Epithelial cell of esophagus (primary cell): ENCODE measurements at regions not wholly inside any gene's neighbourhood (a gene's known extent, or its start where the extent isn't known, plus 50 kb on each side); places are given as distances from the start of the nearest gene placed in this dataset.

Experiments used
- DNase-seq: peaks from one replicate; pipeline ENCODE4 v3.0.0; 2010; ENCODE audit warnings: low read depth
- H3K4me3 ChIP-seq: 2 replicates; pipeline ENCODE4 v1.5.1; 2011; ENCODE audit warnings: mild to moderate bottlenecking, low read length, control low read depth
- TF ChIP-seq, protein P1 (sequence below): IDR thresholded peaks from 2 replicates; pipeline ENCODE4 v1.5.1; 2011; ENCODE audit warnings: low read depth, mild to moderate bottlenecking, low read length, control low read depth, inconsistent platforms; ENCODE audit not compliant: insufficient read depth; ENCODE audit errors: missing control alignments

DNA sequence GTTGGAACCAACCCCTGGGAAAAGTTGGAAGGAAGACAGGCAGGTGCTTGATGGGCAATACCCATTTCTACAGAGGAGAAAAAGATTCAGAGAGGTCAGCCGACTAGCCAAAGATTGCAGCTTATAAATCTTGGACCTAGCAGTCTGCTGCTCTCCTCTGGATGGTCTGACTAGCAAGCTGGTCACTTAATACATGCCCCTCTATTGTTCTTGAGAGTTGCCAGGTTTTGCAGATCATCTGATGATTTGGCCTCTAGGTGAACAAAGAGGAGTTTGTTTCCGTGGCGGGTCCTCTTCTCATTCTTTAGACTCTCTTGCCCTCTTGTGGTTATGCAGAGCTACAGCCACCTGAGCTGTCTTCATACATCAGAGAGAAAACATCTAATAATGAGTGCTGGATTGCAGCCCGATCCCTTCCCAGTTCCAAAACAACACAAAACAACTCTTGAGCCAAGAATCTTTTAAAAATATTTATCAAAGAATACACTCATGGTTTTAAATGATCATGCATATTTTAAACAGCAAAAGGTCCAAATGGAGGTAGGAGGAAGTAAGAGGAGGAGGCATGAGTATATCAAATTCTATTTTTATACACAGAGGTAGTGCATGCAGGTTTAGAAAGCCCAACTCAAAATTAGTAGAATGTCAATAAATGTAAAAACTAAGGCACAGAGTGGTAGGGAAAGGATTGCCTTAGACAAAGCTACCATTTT, 115.7 kb downstream of the SLC30A10 start:
- H3K4me3 ChIP-seq: no peak overlapping the region
- TF ChIP-seq, protein P1, sequence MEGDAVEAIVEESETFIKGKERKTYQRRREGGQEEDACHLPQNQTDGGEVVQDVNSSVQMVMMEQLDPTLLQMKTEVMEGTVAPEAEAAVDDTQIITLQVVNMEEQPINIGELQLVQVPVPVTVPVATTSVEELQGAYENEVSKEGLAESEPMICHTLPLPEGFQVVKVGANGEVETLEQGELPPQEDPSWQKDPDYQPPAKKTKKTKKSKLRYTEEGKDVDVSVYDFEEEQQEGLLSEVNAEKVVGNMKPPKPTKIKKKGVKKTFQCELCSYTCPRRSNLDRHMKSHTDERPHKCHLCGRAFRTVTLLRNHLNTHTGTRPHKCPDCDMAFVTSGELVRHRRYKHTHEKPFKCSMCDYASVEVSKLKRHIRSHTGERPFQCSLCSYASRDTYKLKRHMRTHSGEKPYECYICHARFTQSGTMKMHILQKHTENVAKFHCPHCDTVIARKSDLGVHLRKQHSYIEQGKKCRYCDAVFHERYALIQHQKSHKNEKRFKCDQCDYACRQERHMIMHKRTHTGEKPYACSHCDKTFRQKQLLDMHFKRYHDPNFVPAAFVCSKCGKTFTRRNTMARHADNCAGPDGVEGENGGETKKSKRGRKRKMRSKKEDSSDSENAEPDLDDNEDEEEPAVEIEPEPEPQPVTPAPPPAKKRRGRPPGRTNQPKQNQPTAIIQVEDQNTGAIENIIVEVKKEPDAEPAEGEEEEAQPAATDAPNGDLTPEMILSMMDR: peak; percentile 94
- peak; percentile 77 for DNase-seq

DNA sequence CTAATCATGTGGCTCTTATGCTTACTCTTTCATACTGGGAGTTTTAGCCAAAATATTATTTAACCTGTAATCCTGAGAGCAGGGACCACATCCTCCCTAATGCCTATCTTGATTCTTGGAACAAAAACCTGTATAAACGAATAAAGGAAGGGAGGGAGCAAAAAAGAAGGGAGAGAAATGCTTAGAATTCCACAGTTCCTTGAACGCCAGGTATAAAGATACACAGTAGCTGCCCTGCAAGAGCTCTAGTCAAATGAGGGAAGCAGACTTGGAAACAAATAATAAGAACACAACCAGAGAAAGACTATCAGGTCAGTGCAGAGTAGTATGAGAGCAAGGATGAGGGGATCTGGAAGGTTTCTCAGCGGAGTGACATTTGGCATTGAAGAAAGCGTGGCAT, 116.3 kb downstream of the SLC30A10 start:
- H3K4me3 ChIP-seq: no peak overlapping the region
- TF ChIP-seq, protein P1: no peak
- DNase-seq: no peak

DNA sequence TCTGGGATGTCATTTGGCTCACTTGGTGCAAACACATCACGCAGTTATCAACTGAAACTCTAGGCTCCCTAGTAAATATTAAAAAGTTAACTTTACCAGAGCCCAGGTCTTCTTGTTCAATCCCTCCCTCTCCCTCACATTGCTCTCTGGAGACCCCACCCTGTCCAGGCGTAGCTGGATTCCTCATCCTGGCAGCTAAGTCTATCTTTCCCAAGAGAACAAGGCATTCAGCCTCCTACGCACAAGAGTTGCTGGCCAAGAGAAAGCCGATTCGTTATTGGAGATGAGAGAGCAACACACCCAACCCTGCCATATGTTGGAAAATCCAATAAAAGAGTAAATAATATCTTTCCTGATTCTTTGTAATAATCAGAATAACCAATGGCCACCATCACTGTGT, 117.9 kb downstream of the SLC30A10 start:
- no peak for DNase-seq
- no peak overlapping the region for H3K4me3 ChIP-seq
- TF ChIP-seq, protein P1: no peak

DNA sequence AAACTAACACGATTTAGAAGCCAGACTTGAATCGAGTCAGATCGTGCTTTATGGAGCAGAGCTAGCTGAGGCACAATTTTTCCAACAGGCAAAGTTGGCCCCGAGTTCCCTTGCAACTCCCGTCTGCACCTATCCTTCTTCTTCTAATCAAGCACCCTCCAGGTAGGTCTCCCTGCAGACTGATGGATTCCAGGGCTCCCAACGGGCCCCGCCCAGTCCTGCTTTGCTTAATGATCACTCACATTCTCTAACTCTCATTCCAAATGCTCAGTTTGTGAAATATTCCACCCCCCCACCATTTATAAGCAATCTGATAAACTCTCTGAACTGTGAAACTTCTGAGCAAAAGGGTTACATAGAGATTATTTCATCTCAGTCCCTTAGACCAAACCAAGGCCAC, 119.6 kb downstream of the SLC30A10 start:
- TF ChIP-seq, protein P1: no peak
- no peak for DNase-seq
- H3K4me3 ChIP-seq: no peak overlapping the region

DNA sequence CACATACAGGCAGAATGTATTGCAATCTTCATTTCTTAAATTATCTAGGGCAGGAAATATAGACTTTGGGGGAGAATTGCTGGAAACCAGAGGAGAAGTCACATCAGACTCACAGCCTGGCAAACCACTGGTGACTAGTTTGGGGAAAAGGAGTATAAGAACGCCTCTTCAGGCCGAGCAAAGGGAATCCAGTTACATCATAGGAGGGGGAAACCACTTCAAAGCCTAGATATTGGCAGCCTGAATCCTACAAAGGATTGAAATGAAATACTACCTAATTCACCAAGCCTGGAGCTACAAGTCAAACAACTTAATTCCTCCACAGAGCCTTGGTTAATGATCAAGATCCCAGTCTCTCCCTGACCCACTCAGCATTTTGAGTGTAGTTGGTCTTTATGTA, 121.7 kb downstream of the SLC30A10 start:
- DNase-seq: no peak
- no peak overlapping the region for H3K4me3 ChIP-seq
- TF ChIP-seq, protein P1: no peak

DNA sequence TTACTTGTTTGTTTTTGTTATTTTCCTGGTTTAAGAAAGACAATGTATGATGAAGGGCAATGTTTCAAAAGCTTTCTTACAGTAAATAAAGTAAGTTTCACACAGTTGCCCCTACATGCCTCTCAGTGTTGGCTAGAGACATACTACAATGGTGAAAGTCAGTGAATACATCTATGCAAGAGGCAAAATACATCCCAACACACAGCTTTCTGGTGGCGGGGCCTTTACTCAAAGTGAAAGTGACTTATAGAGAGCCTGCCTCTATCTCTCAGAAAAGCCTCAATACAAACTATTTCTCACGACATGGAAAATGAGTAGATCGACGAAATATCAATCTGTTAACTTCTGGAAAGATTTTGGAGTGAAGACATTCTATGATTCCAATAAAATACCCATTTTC, 122.3 kb downstream of the SLC30A10 start:
- TF ChIP-seq, protein P1: no peak
- no peak overlapping the region for H3K4me3 ChIP-seq
- no peak for DNase-seq

DNA sequence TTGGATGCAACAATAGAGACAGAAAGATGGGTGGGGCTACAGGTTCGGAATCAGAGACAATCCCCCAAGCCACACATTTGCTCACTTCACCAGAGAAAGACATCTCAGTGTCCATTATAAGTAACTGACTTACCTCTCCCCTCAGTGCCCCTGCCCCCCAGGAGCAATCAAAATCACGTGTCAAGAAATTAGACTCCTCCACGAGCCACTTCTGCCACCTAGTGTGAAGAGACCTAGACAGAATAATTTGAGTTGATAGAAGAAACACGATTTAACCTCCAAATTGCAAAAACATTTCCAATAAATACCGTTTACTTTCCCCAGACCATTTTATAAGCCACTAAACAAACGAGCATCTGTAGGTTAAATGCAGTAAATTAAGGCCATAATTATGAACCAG, 123.2 kb downstream of the SLC30A10 start:
- no peak overlapping the region for H3K4me3 ChIP-seq
- DNase-seq: no peak
- TF ChIP-seq, protein P1: no peak
